B cell (primary cell): ENCODE measurements at regions not wholly inside any gene's neighbourhood (a gene's known extent, or its start where the extent isn't known, plus 50 kb on each side); places are given as distances from the start of the nearest gene placed in this dataset.

Experiments
- ATAC-seq: fragments of 200-7000 bp; cut with Tn5 transposase; one replicate; pipeline ENCODE4 v1.10.0; 2021; ENCODE audit warnings: low read depth, mild to moderate bottlenecking, moderate number of reproducible peaks, moderate library complexity
- CTCF ChIA-PET: fragments of 350-600 bp; sonication (Branson Sonifier 250); formaldehyde crosslinking; loops from one replicate; lab custom pipeline; 2021; ENCODE audit warnings: antibody characterized with exemption, inconsistent platforms; lab: Charles Lee
- POLR2A ChIA-PET: fragments of 350-600 bp; sonication (Branson Sonifier 250); formaldehyde crosslinking; loops from one replicate; lab custom pipeline; 2021; ENCODE audit warnings: antibody characterized with exemption; lab: Charles Lee
- DNase-seq: peaks from one replicate; pipeline ENCODE4 v3.0.0; 2013
- H2AFZ ChIP-seq: 2 replicates; pipeline ENCODE4 v1.6.1; 2012; ENCODE audit warnings: mild to moderate bottlenecking, low read depth, low read length; ENCODE audit not compliant: insufficient read depth, poor library complexity, severe bottlenecking
- H3K27ac ChIP-seq, 2 donors: 1 replicate in 1 of 2; 2 replicates in 1 of 2; pipeline ENCODE4 v1.5.1; 2012 to 2013; ENCODE audit warnings: low read length in 2 of 2, mild to moderate bottlenecking in 2 of 2, moderate library complexity in 1 of 2
- H3K27me3 ChIP-seq, 4 experiments: fragments of 200-600 bp in 1 of 4; sonication (generic) in 1 of 4; replicated peaks in 1 of 4; 1 replicate in 2 of 4; 2 replicates in 2 of 4; pipeline versions ENCODE4 v1.6.1 to v1.7.0; 2013 to 2016; ENCODE audit warnings: low read length in 3 of 4, mild to moderate bottlenecking in 2 of 4, mixed read lengths in 1 of 4, moderate library complexity in 1 of 4; ENCODE audit not compliant: insufficient read depth in 4 of 4, control insufficient read depth in 3 of 4; ENCODE audit errors: control extremely low read depth in 1 of 4
- H3K36me3 ChIP-seq, 2 experiments: replicated peaks in 1 of 2; 1 replicate in 1 of 2; 2 replicates in 1 of 2; pipeline versions ENCODE4 v1.6.1 to v1.7.1; 2013; ENCODE audit warnings: low read length in 1 of 2; ENCODE audit not compliant: insufficient read depth in 2 of 2, control insufficient read depth in 1 of 2; ENCODE audit errors: control extremely low read depth in 1 of 2, extremely low read depth in 1 of 2
- H3K4me1 ChIP-seq, 2 donors: fragments of 200-600 bp in 1 of 2; sonication (generic) in 1 of 2; 1 replicate in 1 of 2; 2 replicates in 1 of 2; pipeline versions ENCODE4 v1.5.1 to v1.6.1; 2013 to 2017; ENCODE audit warnings: low read length in 2 of 2; ENCODE audit not compliant: control insufficient read depth in 2 of 2, insufficient read depth in 2 of 2
- H3K4me2 ChIP-seq: replicated peaks from 2 replicates; pipeline ENCODE3; 2012; ENCODE audit warnings: mild to moderate bottlenecking, low read depth, low read length; ENCODE audit not compliant: poor library complexity, severe bottlenecking
- H3K4me3 ChIP-seq, 5 experiments: fragments of 200-600 bp in 1 of 5; sonication (generic) in 1 of 5; 1 replicate in 3 of 5; 2 replicates in 2 of 5; pipeline versions ENCODE4 v1.5.1 to v1.7.0; 2011 to 2016; ENCODE audit warnings: low read length in 4 of 5, mild to moderate bottlenecking in 4 of 5, low read depth in 2 of 5, control low read depth in 1 of 5, moderate library complexity in 1 of 5; ENCODE audit not compliant: insufficient read depth in 1 of 5; ENCODE audit errors: control extremely low read depth in 1 of 5, extremely low read depth in 1 of 5
- H3K79me2 ChIP-seq: fragments of 200-600 bp; sonication (generic); one replicate; pipeline ENCODE4 v1.6.0; 2016; ENCODE audit warnings: low read length; ENCODE audit not compliant: control insufficient read depth, insufficient read depth
- H3K9ac ChIP-seq: fragments of 200-600 bp; sonication (generic); 2 replicates; pipeline ENCODE4 v1.6.1; 2017; ENCODE audit warnings: mild to moderate bottlenecking, low read length, moderate library complexity
- H3K9me3 ChIP-seq, 3 donors: one replicate each; pipeline versions ENCODE4 v1.6.1 to v1.7.1; 2013; ENCODE audit warnings: low read length in 2 of 3; ENCODE audit not compliant: control insufficient read depth in 2 of 3, insufficient read depth in 1 of 3; ENCODE audit errors: control extremely low read depth in 1 of 3
- H4K20me1 ChIP-seq: 2 replicates; pipeline ENCODE4 v1.6.0; 2012; ENCODE audit warnings: mild to moderate bottlenecking, low read length; ENCODE audit not compliant: insufficient read depth, control insufficient read depth, poor library complexity, severe bottlenecking
- H3K27ac Mint-ChIP-seq: one replicate; pipeline ENCODE4 v1.8.0; 2021; ENCODE audit warnings: mixed read lengths
- H3K27me3 Mint-ChIP-seq: one replicate; pipeline ENCODE4 v1.8.0; 2021; ENCODE audit warnings: mixed read lengths
- H3K4me1 Mint-ChIP-seq: one replicate; pipeline ENCODE4 v1.8.0; 2021; ENCODE audit warnings: mixed read lengths
- H3K4me3 Mint-ChIP-seq: one replicate; pipeline ENCODE4 v1.8.0; 2021; ENCODE audit warnings: mixed read lengths
- H3K9me3 Mint-ChIP-seq: one replicate; pipeline ENCODE4 v1.8.0; 2022; ENCODE audit warnings: mixed read lengths; ENCODE audit not compliant: insufficient read depth
- CTCF ChIP-seq: fragments of 200-600 bp; IDR thresholded peaks from one replicate; pipeline ENCODE4 v1.8.0; 2022; ENCODE audit warnings: antibody characterized with exemption, mild to moderate bottlenecking
- EZH2 ChIP-seq: IDR thresholded peaks from 2 replicates; pipeline ENCODE4 v1.6.1; 2012; ENCODE audit warnings: borderline replicate concordance, low read depth, mild to moderate bottlenecking, moderate library complexity, low read length; ENCODE audit not compliant: insufficient read depth, poor library complexity, severe bottlenecking
- WGBS: methylation state at CpG from one replicate; pipeline ENCODE4 v1.1.5; 2013; ENCODE audit warnings: missing lambda C conversion rate; ENCODE audit not compliant: insufficient coverage; 5-methylcytosine and 5-hydroxymethylcytosine counted together
- intact Hi-C: fragments of 100-400 bp; cut with micrococcal nuclease; formaldehyde crosslinking; loops from one replicate; pipeline ENCODE4 v1.10.0; 2022

GRCh38 chr7:96410126-96410839 is 88.4 kb upstream of the SLC25A13 start:
- Mint-ChIP-seq H3K27ac (no peak overlapping the region), H3K4me3 (no peak overlapping the region), H3K4me1 (no peaks in the 10 kb centered on the region), H3K27me3 (peaks cover 9% of the 10 kb centered on the region), H3K9me3 (no peaks in the 10 kb centered on the region)
- H3K9ac ChIP-seq, result no peak overlapping the region
- H3K36me3 ChIP-seq, result no peaks in the 10 kb centered on the region
- H3K4me2 ChIP-seq, result no peak overlapping the region
- CTCF ChIA-PET, result no interaction called here
- intact Hi-C loops, result no loop called here
- H2AFZ ChIP-seq, result no peak overlapping the region
- POLR2A ChIA-PET, result no interaction called here
- no peaks in the 10 kb centered on the region for H3K9me3 ChIP-seq
- H4K20me1 ChIP-seq, result no peaks in the 10 kb centered on the region
- no peak overlapping the region for H3K27ac ChIP-seq
- H3K27me3 ChIP-seq, result no peaks in the 10 kb centered on the region
- H3K79me2 ChIP-seq, result no peaks in the 10 kb centered on the region
- TF ChIP-seq EZH2, result no peak
- TF ChIP-seq CTCF, result no peak
- H3K4me1 ChIP-seq, result no peaks in the 10 kb centered on the region
- ATAC-seq (no peak), DNase-seq (no peak)
- H3K4me3 ChIP-seq, result no peak overlapping the region
- WGBS, result 83% methylated on average over 1 of the region's 6 CpGs

GRCh38 chr7:96408881-96409280 is 87.0 kb upstream of the SLC25A13 start:
- Histone ChIP-seq H4K20me1 (no peaks in the 10 kb centered on the region), H3K4me1 (no peaks in the 10 kb centered on the region), H3K36me3 (no peaks in the 10 kb centered on the region), H3K4me3 (no peak overlapping the region), H3K9me3 (no peaks in the 10 kb centered on the region), H3K9ac (no peak overlapping the region), H2AFZ (no peak overlapping the region), H3K27me3 (no peaks in the 10 kb centered on the region), H3K4me2 (no peak overlapping the region), H3K79me2 (no peaks in the 10 kb centered on the region), H3K27ac (no peak overlapping the region)
- intact Hi-C loops, result no loop called here
- ATAC-seq (no peak), DNase-seq (no peak)
- no peaks in the 10 kb centered on the region for H3K9me3 Mint-ChIP-seq
- ChIA-PET POLR2A (no interaction called here), CTCF (interaction anchor here (0.6 kb wide), 1 partner anchor 1604 kb away, joined by 3 read pairs; no protein-coding TSS in a partner anchor)
- TF ChIP-seq EZH2, result no peak
- no peak for TF ChIP-seq CTCF
- no peak overlapping the region for H3K27ac Mint-ChIP-seq
- no peaks in the 10 kb centered on the region for H3K4me1 Mint-ChIP-seq
- no peak overlapping the region for H3K4me3 Mint-ChIP-seq
- WGBS, result 84% methylated on average over 5 of the region's 9 CpGs
- peaks cover 7% of the 10 kb centered on the region for H3K27me3 Mint-ChIP-seq
